ENCODE measurements at regions not wholly inside any gene's neighbourhood (a gene's known extent, or its start where the extent isn't known, plus 50 kb on each side); places are given as distances from the start of the nearest gene placed in this dataset.

GRCh38 chr10:56298941-56299340 is 62.1 kb downstream of the ZWINT start:
- Mint-ChIP-seq H3K4me3 (no peak overlapping the region), H3K9me3 (peaks cover 0 to 3% (median 2%) of the 10 kb centered on the region in 8 donors), H3K27me3 (no peaks in the 10 kb centered on the region), H3K4me1 (no peaks in the 10 kb centered on the region), H3K36me3 (no peaks in the 10 kb centered on the region), H3K27ac (no peak overlapping the region)
- Histone ChIP-seq H3K27me3 (ENCODE audit: insufficient read depth, low read length) (no peaks in the 10 kb centered on the region), H3K4me3 (ENCODE audit: low read length in 2 of 2) (no peak overlapping the region), H3K36me3 (ENCODE audit: insufficient read depth, low read length) (no peaks in the 10 kb centered on the region), H3K27ac (ENCODE audit: low read depth, low read length) (no peak overlapping the region), H3K4me1 (ENCODE audit: insufficient read depth, low read length) (no peaks in the 10 kb centered on the region), H3K9me3 (ENCODE audit: control insufficient read depth in 1 of 2, low read length in 2 of 2) (no peaks in the 10 kb centered on the region)
- POLR2A ChIA-PET (ENCODE audit: partially characterized antibody), result no interaction called here
- CTCF ChIA-PET (ENCODE audit: partially characterized antibody), result no interaction called here
- intact Hi-C loops (cut with micrococcal nuclease), result no loop called here
- DNase-seq, result no peak

- POLR2A ChIA-PET (ENCODE audit: partially characterized antibody), result no interaction called here
- no peaks in the 10 kb centered on the region for H3K36me3 Mint-ChIP-seq
- H3K9me3 Mint-ChIP-seq, result peaks cover 0 to 9% (median 5%) of the 10 kb centered on the region in 8 donors
These were observed 64.4 kb downstream of the ZWINT start for GRCh38 chr10:56296618-56297017.

GRCh38 chr10:56288403-56288802 is 72.7 kb downstream of the ZWINT start:
- Histone ChIP-seq H3K4me1 (ENCODE audit: insufficient read depth, low read length) (no peaks in the 10 kb centered on the region), H3K9me3 (ENCODE audit: control insufficient read depth in 1 of 2, low read length in 2 of 2) (no peaks in the 10 kb centered on the region), H3K4me3 (ENCODE audit: low read length in 2 of 2) (no peak overlapping the region), H3K36me3 (ENCODE audit: insufficient read depth, low read length) (no peaks in the 10 kb centered on the region), H3K27me3 (ENCODE audit: insufficient read depth, low read length) (no peaks in the 10 kb centered on the region), H3K27ac (ENCODE audit: low read depth, low read length) (no peak overlapping the region)
- Mint-ChIP-seq H3K36me3 (no peaks in the 10 kb centered on the region), H3K9me3 (peaks cover 0 to 11% (median 3%) of the 10 kb centered on the region in 8 donors), H3K27me3 (no peaks in the 10 kb centered on the region), H3K4me1 (no peaks in the 10 kb centered on the region), H3K27ac (no peak overlapping the region), H3K4me3 (no peak overlapping the region)
- DNase-seq, result no peak
- intact Hi-C loops (cut with micrococcal nuclease), result loop anchor here (10.0 kb wide), 1 partner anchor 734 kb away; no protein-coding TSS in a partner anchor
- CTCF ChIA-PET (ENCODE audit: partially characterized antibody), result no interaction called here
- POLR2A ChIA-PET (ENCODE audit: partially characterized antibody), result no interaction called here

More at GRCh38 chr10:56296618-56297017, 64.4 kb downstream of the ZWINT start:
- intact Hi-C loops (cut with micrococcal nuclease), result no loop called here
- CTCF ChIA-PET (ENCODE audit: partially characterized antibody), result no interaction called here
- H3K27me3 ChIP-seq (ENCODE audit: insufficient read depth, low read length), result no peaks in the 10 kb centered on the region
- H3K27ac ChIP-seq (ENCODE audit: low read depth, low read length), result no peak overlapping the region
- DNase-seq, result no peak
- H3K4me3 ChIP-seq (ENCODE audit: low read length in 2 of 2), result no peak overlapping the region
- Mint-ChIP-seq H3K27me3 (no peaks in the 10 kb centered on the region), H3K4me1 (no peaks in the 10 kb centered on the region), H3K4me3 (no peak overlapping the region), H3K27ac (no peak overlapping the region)
- H3K36me3 ChIP-seq (ENCODE audit: insufficient read depth, low read length), result no peaks in the 10 kb centered on the region
- H3K9me3 ChIP-seq (ENCODE audit: control insufficient read depth in 1 of 2, low read length in 2 of 2), result no peaks in the 10 kb centered on the region
- no peaks in the 10 kb centered on the region for H3K4me1 ChIP-seq (ENCODE audit: insufficient read depth, low read length)

- Histone ChIP-seq H3K4me1 (ENCODE audit: insufficient read depth, low read length) (no peaks in the 10 kb centered on the region), H3K36me3 (ENCODE audit: insufficient read depth, low read length) (no peaks in the 10 kb centered on the region), H3K4me3 (ENCODE audit: low read length in 2 of 2) (no peak overlapping the region), H3K9me3 (ENCODE audit: control insufficient read depth in 1 of 2, low read length in 2 of 2) (no peaks in the 10 kb centered on the region), H3K27ac (ENCODE audit: low read depth, low read length) (no peak overlapping the region), H3K27me3 (ENCODE audit: insufficient read depth, low read length) (no peaks in the 10 kb centered on the region)
- H3K4me3 Mint-ChIP-seq, result no peak overlapping the region
- no peaks in the 10 kb centered on the region for H3K27me3 Mint-ChIP-seq
- intact Hi-C loops (cut with micrococcal nuclease), result loop anchor here (10.0 kb wide), 1 partner anchor 731 kb away; no protein-coding TSS in a partner anchor
- no peaks in the 10 kb centered on the region for H3K36me3 Mint-ChIP-seq
- ChIA-PET CTCF (ENCODE audit: partially characterized antibody) (no interaction called here), POLR2A (ENCODE audit: partially characterized antibody) (no interaction called here)
- peaks cover 0 to 5% (median 2%) of the 10 kb centered on the region in 8 donors for H3K9me3 Mint-ChIP-seq
- H3K27ac Mint-ChIP-seq, result no peak overlapping the region
- H3K4me1 Mint-ChIP-seq, result no peaks in the 10 kb centered on the region
- DNase-seq, result no peak
These were observed 75.0 kb downstream of the ZWINT start for GRCh38 chr10:56286096-56286495.

- no peak for DNase-seq
- Histone ChIP-seq H3K27me3 (ENCODE audit: insufficient read depth, low read length) (no peaks in the 10 kb centered on the region), H3K4me3 (ENCODE audit: low read length in 2 of 2) (no peak overlapping the region), H3K27ac (ENCODE audit: low read depth, low read length) (no peak overlapping the region), H3K4me1 (ENCODE audit: insufficient read depth, low read length) (no peaks in the 10 kb centered on the region), H3K9me3 (ENCODE audit: control insufficient read depth in 1 of 2, low read length in 2 of 2) (no peaks in the 10 kb centered on the region), H3K36me3 (ENCODE audit: insufficient read depth, low read length) (no peaks in the 10 kb centered on the region)
- no peak overlapping the region for H3K27ac Mint-ChIP-seq
- ChIA-PET CTCF (ENCODE audit: partially characterized antibody) (no interaction called here), POLR2A (ENCODE audit: partially characterized antibody) (no interaction called here)
- no peaks in the 10 kb centered on the region for H3K27me3 Mint-ChIP-seq
- peaks cover 0 to 4% (median 0%) of the 10 kb centered on the region in 8 donors for H3K9me3 Mint-ChIP-seq
- intact Hi-C loops (cut with micrococcal nuclease), result no loop called here
- no peak overlapping the region for H3K4me3 Mint-ChIP-seq
- no peaks in the 10 kb centered on the region for H3K4me1 Mint-ChIP-seq
- H3K36me3 Mint-ChIP-seq, result no peaks in the 10 kb centered on the region
These were observed 81.8 kb downstream of the ZWINT start for GRCh38 chr10:56279270-56279669.

- Mint-ChIP-seq H3K4me1 (no peaks in the 10 kb centered on the region), H3K9me3 (peaks cover 0 to 4% (median under 1%) of the 10 kb centered on the region in 8 donors), H3K4me3 (no peak overlapping the region), H3K27me3 (no peaks in the 10 kb centered on the region), H3K27ac (no peak overlapping the region), H3K36me3 (no peaks in the 10 kb centered on the region)
- no peaks in the 10 kb centered on the region for H3K4me1 ChIP-seq (ENCODE audit: insufficient read depth, low read length)
- no peak overlapping the region for H3K27ac ChIP-seq (ENCODE audit: low read depth, low read length)
- H3K9me3 ChIP-seq (ENCODE audit: control insufficient read depth in 1 of 2, low read length in 2 of 2), result no peaks in the 10 kb centered on the region
- DNase-seq, result no peak
- H3K27me3 ChIP-seq (ENCODE audit: insufficient read depth, low read length), result no peaks in the 10 kb centered on the region
- intact Hi-C loops (cut with micrococcal nuclease), result no loop called here
- no peaks in the 10 kb centered on the region for H3K36me3 ChIP-seq (ENCODE audit: insufficient read depth, low read length)
- POLR2A ChIA-PET (ENCODE audit: partially characterized antibody), result no interaction called here
- CTCF ChIA-PET (ENCODE audit: partially characterized antibody), result no interaction called here
- no peak overlapping the region for H3K4me3 ChIP-seq (ENCODE audit: low read length in 2 of 2)
These were observed 91.9 kb downstream of the ZWINT start for GRCh38 chr10:56269181-56269580.

GRCh38 chr10:56266120-56266519 is 94.9 kb downstream of the ZWINT start:
- Histone ChIP-seq H3K4me1 (ENCODE audit: insufficient read depth, low read length) (no peaks in the 10 kb centered on the region), H3K9me3 (ENCODE audit: control insufficient read depth in 1 of 2, low read length in 2 of 2) (no peaks in the 10 kb centered on the region), H3K4me3 (ENCODE audit: low read length in 2 of 2) (no peak overlapping the region), H3K27ac (ENCODE audit: low read depth, low read length) (no peak overlapping the region), H3K27me3 (ENCODE audit: insufficient read depth, low read length) (no peaks in the 10 kb centered on the region), H3K36me3 (ENCODE audit: insufficient read depth, low read length) (no peaks in the 10 kb centered on the region)
- Mint-ChIP-seq H3K4me1 (no peaks in the 10 kb centered on the region), H3K36me3 (no peaks in the 10 kb centered on the region), H3K27ac (no peak overlapping the region), H3K27me3 (peaks cover 0 to 1% of the 10 kb centered on the region in 2 donors), H3K9me3 (peaks cover 0 to 10% (median 1%) of the 10 kb centered on the region in 8 donors), H3K4me3 (no peak overlapping the region)
- CTCF ChIA-PET (ENCODE audit: partially characterized antibody), result no interaction called here
- POLR2A ChIA-PET (ENCODE audit: partially characterized antibody), result no interaction called here
- intact Hi-C loops (cut with micrococcal nuclease), result no loop called here
- DNase-seq, result no peak

GRCh38 chr10:56258991-56259390 is 102.1 kb downstream of the ZWINT start:
- no peak for DNase-seq
- ChIA-PET POLR2A (ENCODE audit: partially characterized antibody) (no interaction called here), CTCF (ENCODE audit: partially characterized antibody) (no interaction called here)
- no peak overlapping the region for H3K4me3 Mint-ChIP-seq
- Histone ChIP-seq H3K4me1 (ENCODE audit: insufficient read depth, low read length) (no peaks in the 10 kb centered on the region), H3K27me3 (ENCODE audit: insufficient read depth, low read length) (no peaks in the 10 kb centered on the region), H3K4me3 (ENCODE audit: low read length in 2 of 2) (no peak overlapping the region), H3K27ac (ENCODE audit: low read depth, low read length) (no peak overlapping the region), H3K36me3 (ENCODE audit: insufficient read depth, low read length) (no peaks in the 10 kb centered on the region), H3K9me3 (ENCODE audit: control insufficient read depth in 1 of 2, low read length in 2 of 2) (no peaks in the 10 kb centered on the region)
- no peaks in the 10 kb centered on the region for H3K36me3 Mint-ChIP-seq
- no peaks in the 10 kb centered on the region for H3K4me1 Mint-ChIP-seq
- H3K27ac Mint-ChIP-seq, result no peak overlapping the region
- intact Hi-C loops (cut with micrococcal nuclease), result no loop called here
- H3K9me3 Mint-ChIP-seq, result peaks cover 0 to 10% (median 0%) of the 10 kb centered on the region in 8 donors
- peaks cover 0 to 1% of the 10 kb centered on the region in 2 donors for H3K27me3 Mint-ChIP-seq
